A673 (cell line): ENCODE measurements at regions not wholly inside any gene's neighbourhood (a gene's known extent, or its start where the extent isn't known, plus 50 kb on each side); places are given as distances from the start of the nearest gene placed in this dataset.

ENCODE experiments used
- CTCF ChIP-seq: fragments of 300-800, 200-600 bp; sonication (generic); conservative IDR thresholded peaks from 2 replicates; pipeline ENCODE4 v1.5.1; 2017; ENCODE audit warnings: low read depth, mild to moderate bottlenecking, antibody characterized with exemption, low read length, moderate library complexity, mixed read lengths
- EZH2 ChIP-seq: fragments of 200-600 bp; sonication (generic); IDR thresholded peaks from 2 replicates; pipeline ENCODE4 v1.6.1; 2017; ENCODE audit warnings: borderline replicate concordance, low read depth, mild to moderate bottlenecking, mixed read lengths, antibody characterized with exemption, low read length; ENCODE audit not compliant: poor library complexity, severe bottlenecking

- TF ChIP-seq EZH2: no peak
- peak; percentile 69 for TF ChIP-seq CTCF
Measured at GRCh38 chr1:67532452-67533216, 102.4 kb upstream of the SERBP1 start.
